GM12878 (cell line): ENCODE measurements at regions not wholly inside any gene's neighbourhood (a gene's known extent, or its start where the extent isn't known, plus 50 kb on each side); places are given as distances from the start of the nearest gene placed in this dataset.

ENCODE experiments used
- ATAC-seq: fragments of 200-7000 bp; cut with Tn5 transposase; 3 replicates; pipeline ENCODE4 v1.9.1; 2020; ENCODE audit warnings: mild to moderate bottlenecking, moderate library complexity
- BruUV-seq: library from RNA; stranded (reverse); fragments of 400-500 nt; replicated peaks from 2 replicates; lab custom pipeline; 2021; lab: Mats Ljungman, UMichigan
- CTCF ChIA-PET: fragments of 300-600 bp; sonication (Branson Sonifier 250); formaldehyde crosslinking; extraction: SDS; loops from one replicate; lab custom pipeline; 2021; ENCODE audit warnings: inconsistent platforms; lab: Yijun Ruan, JAX
- POLR2A ChIA-PET: fragments of 350-600 bp; formaldehyde crosslinking; extraction: SDS; loops from one replicate; lab custom pipeline; 2021; ENCODE audit warnings: inconsistent platforms; lab: Charles Lee
- RAD21 ChIA-PET: fragments of 300-600 bp; sonication (Branson Sonifier 250); formaldehyde crosslinking; loops from one replicate; lab custom pipeline; 2023; ENCODE audit warnings: antibody characterized with exemption; ENCODE audit not compliant: unreplicated experiment; lab: Charles Lee
- SMC1A ChIA-PET: fragments of 300-600 bp; sonication (Branson Sonifier 250); formaldehyde crosslinking; loops from one replicate; lab custom pipeline; 2023; ENCODE audit not compliant: unreplicated experiment, uncharacterized antibody; lab: Charles Lee
- DNase-seq: peaks from one replicate; pipeline ENCODE4 v3.0.0-alpha.2; 2011; ENCODE audit warnings: low read depth, low spot score
- FAIRE-seq: peaks from 3 replicates; lab custom pipeline; 2011; peaks lifted over from hg19 to GRCh38; lab: Jason Lieb, UNC
- H2AFZ ChIP-seq: 2 replicates; pipeline ENCODE4 v1.6.0; 2011; ENCODE audit warnings: low read depth, low read length, control low read depth; ENCODE audit not compliant: control insufficient read depth
- H3K27ac ChIP-seq: 2 replicates; pipeline ENCODE4 v1.5.1; 2011; ENCODE audit warnings: control low read depth; ENCODE audit not compliant: control insufficient read depth, insufficient read depth
- H3K27me3 ChIP-seq, 2 experiments: replicated peaks in 1 of 2; 2 replicates each; pipeline versions ENCODE4 v1.6.0 to v1.6.1; 2011; ENCODE audit warnings: low read length in 1 of 2; ENCODE audit not compliant: control insufficient read depth in 2 of 2, insufficient read depth in 2 of 2
- H3K36me3 ChIP-seq, 2 experiments: 2 replicates each; pipeline ENCODE4 v1.5.1; 2011; ENCODE audit warnings: low read length in 1 of 2; ENCODE audit not compliant: control insufficient read depth in 2 of 2, insufficient read depth in 2 of 2
- H3K4me1 ChIP-seq: 2 replicates; pipeline ENCODE4 v1.6.1; 2011; ENCODE audit warnings: mild to moderate bottlenecking, low read length, moderate library complexity, mixed read lengths; ENCODE audit not compliant: control insufficient read depth, insufficient read depth
- H3K4me2 ChIP-seq: 2 replicates; pipeline ENCODE4 v1.6.0; 2011; ENCODE audit warnings: control low read depth; ENCODE audit not compliant: control insufficient read depth, insufficient read depth
- H3K4me3 ChIP-seq: fragments of 200-600 bp; sonication (generic); 2 replicates; pipeline ENCODE4 v1.5.1; 2016
- H3K79me2 ChIP-seq: 2 replicates; pipeline ENCODE4 v1.6.0; 2011; ENCODE audit warnings: low read length; ENCODE audit not compliant: control insufficient read depth, insufficient read depth
- H3K9ac ChIP-seq: 2 replicates; pipeline ENCODE4 v1.8.0; 2011; ENCODE audit warnings: low read length, control low read depth, mixed read lengths; ENCODE audit not compliant: control insufficient read depth, insufficient read depth
- H3K9me3 ChIP-seq: replicated peaks from 3 replicates; pipeline ENCODE4 v1.5.1; 2011; ENCODE audit warnings: mild to moderate bottlenecking, low read length; ENCODE audit not compliant: control insufficient read depth, insufficient read depth
- H4K20me1 ChIP-seq: 2 replicates; pipeline ENCODE4 v1.6.0; 2011; ENCODE audit not compliant: control insufficient read depth, insufficient read depth
- CBX3 ChIP-seq: fragments of 200-600 bp; sonication (generic); IDR thresholded peaks from 2 replicates; pipeline ENCODE4 v1.6.1; 2016; ENCODE audit warnings: low read depth, borderline replicate concordance
- CBX5 ChIP-seq: sonication (generic); IDR thresholded peaks from 2 replicates; pipeline ENCODE4 v1.6.1; 2016; ENCODE audit warnings: low read depth, moderate library complexity, mild to moderate bottlenecking, inconsistent platforms
- CEBPZ ChIP-seq: fragments of 150-350 bp; IDR thresholded peaks from 2 replicates; pipeline ENCODE4 v1.6.1; 2016; ENCODE audit warnings: low read depth, low read length
- CREM ChIP-seq: IDR thresholded peaks from 2 replicates; pipeline ENCODE4 v1.6.1; 2014; ENCODE audit warnings: antibody characterized with exemption, low read depth
- CTCF ChIP-seq, 3 experiments: IDR thresholded peaks in 2 of 3; conservative IDR thresholded peaks in 1 of 3; 2 replicates each; pipeline ENCODE4 v1.5.1; 2011; ENCODE audit warnings: low read depth in 3 of 3, low read length in 3 of 3, mild to moderate bottlenecking in 3 of 3, control low read depth in 2 of 3, moderate library complexity in 2 of 3, inconsistent platforms in 1 of 3, mixed read lengths in 1 of 3; ENCODE audit not compliant: control insufficient read depth in 2 of 3, insufficient read depth in 1 of 3; ENCODE audit errors: extremely low read depth in 1 of 3
- MTA3 ChIP-seq: IDR thresholded peaks from 2 replicates; pipeline ENCODE4 v1.6.1; 2012; ENCODE audit warnings: low read length, inconsistent platforms, borderline replicate concordance
- NR2F1 ChIP-seq: fragments of 450-650 bp; conservative IDR thresholded peaks from 2 replicates; pipeline ENCODE4 v1.6.1; 2017; ENCODE audit warnings: mild to moderate bottlenecking
- SMAD5 ChIP-seq: IDR thresholded peaks from 2 replicates; pipeline ENCODE4 v1.6.1; 2016; ENCODE audit warnings: antibody characterized with exemption, low read depth
- ZBED1 ChIP-seq: IDR thresholded peaks from 2 replicates; pipeline ENCODE4 v1.6.1; 2016; ENCODE audit warnings: borderline replicate concordance
- ZBTB33 ChIP-seq: fragments of 450-650 bp; IDR thresholded peaks from 2 replicates; pipeline ENCODE4 v1.6.1; 2017; ENCODE audit warnings: mild to moderate bottlenecking
- WGBS: methylation state at CpG from one replicate; pipeline ENCODE4 v1.1.6; 2016; ENCODE audit warnings: low lambda C conversion rate; ENCODE audit not compliant: insufficient replicate concordance, insufficient coverage; ENCODE audit errors: missing lambda C conversion rate; 5-methylcytosine and 5-hydroxymethylcytosine counted together
- in situ Hi-C: fragments of 300-500 bp; cut with MboI; formaldehyde crosslinking; loops from 9 replicates; pipeline ENCODE4 v1.14.3; 2018; ENCODE audit warnings: mixed read lengths
- intact Hi-C: fragments of 100-400 bp; cut with micrococcal nuclease; formaldehyde crosslinking; loops from one replicate; pipeline ENCODE4 v1.14.2; 2022; ENCODE audit not compliant: unreplicated experiment

- Histone ChIP-seq H3K36me3 (no peaks in the 10 kb centered on the region), H3K9me3 (no peaks in the 10 kb centered on the region), H3K79me2 (no peaks in the 10 kb centered on the region), H3K27ac (no peak overlapping the region), H2AFZ (no peak overlapping the region), H4K20me1 (no peaks in the 10 kb centered on the region), H3K4me3 (no peak overlapping the region), H3K4me2 (no peak overlapping the region), H3K27me3 (no peaks in the 10 kb centered on the region), H3K9ac (no peak overlapping the region), H3K4me1 (no peaks in the 10 kb centered on the region)
- in situ Hi-C loops = no loop called here
- ChIA-PET RAD21 (no interaction called here), CTCF (no interaction called here), POLR2A (no interaction called here), SMC1A (no interaction called here)
- no TSS peak for BruUV-seq
- TF ChIP-seq CREM (no peak), MTA3 (no peak), CEBPZ (no peak), NR2F1 (no peak)
- no peak for FAIRE-seq
- ATAC-seq = no peak
- no peak for DNase-seq
- WGBS = 2% methylated on average over 8 of the region's 8 CpGs
- intact Hi-C loops = no loop called here
Measured at GRCh38 chr1:4483021-4483625, 171.3 kb upstream of the AJAP1 start.

GRCh38 chr1:4485398-4485797, 169.0 kb upstream of the AJAP1 start:
- ChIA-PET RAD21 (no interaction called here), CTCF (no interaction called here), SMC1A (interaction anchor here (1.1 kb wide), 1 partner anchor 47 kb away, joined by 3 read pairs; no protein-coding TSS in a partner anchor), POLR2A (no interaction called here)
- Histone ChIP-seq H3K79me2 (no peaks in the 10 kb centered on the region), H3K4me3 (no peak overlapping the region), H3K36me3 (no peaks in the 10 kb centered on the region), H3K4me2 (no peak overlapping the region), H4K20me1 (no peaks in the 10 kb centered on the region), H3K4me1 (no peaks in the 10 kb centered on the region), H3K9me3 (no peaks in the 10 kb centered on the region), H3K9ac (no peak overlapping the region), H3K27me3 (no peaks in the 10 kb centered on the region), H2AFZ (no peak overlapping the region), H3K27ac (no peak overlapping the region)
- TF ChIP-seq ZBED1 (no peak), ZBTB33 (no peak), SMAD5 (no peak), CBX3 (no peak), CTCF (IDR thresholded peaks at IDR 0.05 in 2 of 3, conservative IDR thresholded peaks at IDR 0.05 in 1 of 3; ENCODE audit: control insufficient read depth in 2 of 3, extremely low read depth in 1 of 3, insufficient read depth in 1 of 3, low read depth in 3 of 3, low read length in 3 of 3) (no peak), CBX5 (no peak), CREM (no peak)
- intact Hi-C loops = no loop called here
- WGBS = 0% methylated on average over 6 of the region's 6 CpGs
- ATAC-seq (no peak), FAIRE-seq (no peak), DNase-seq (no peak)
- BruUV-seq = no TSS peak
- in situ Hi-C loops = no loop called here
